ENCODE measurements at regions not wholly inside any gene's neighbourhood (a gene's known extent, or its start where the extent isn't known, plus 50 kb on each side); places are given as distances from the start of the nearest gene placed in this dataset.
"Not testable (repeated sequence)": the region's sequence is repeated elsewhere in the genome, so short reads cannot be mapped to it uniquely, and the experiment has no call there.

DNA sequence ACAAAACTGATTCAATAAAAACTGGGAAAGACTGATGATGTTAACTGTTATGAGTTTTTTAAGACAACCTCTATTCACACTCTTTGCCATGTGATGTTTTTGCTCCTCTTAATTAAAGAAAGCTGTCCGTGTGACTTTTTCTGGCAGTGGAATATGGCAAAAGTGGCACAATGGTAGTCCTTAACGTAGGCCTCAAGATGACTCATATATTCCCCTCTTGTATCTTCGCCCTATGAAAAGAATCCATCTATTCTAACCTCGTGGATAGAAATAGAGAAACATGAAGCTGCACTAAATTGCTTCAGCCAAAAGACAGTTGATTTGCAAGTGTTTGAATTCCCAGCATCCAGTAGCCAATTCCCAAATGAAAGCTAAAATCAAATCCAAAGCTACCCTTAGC is 603.8 kb upstream of the PCDH7 start:
- no peak overlapping the region for H3K4me2 ChIP-seq
- no peak for DNase-seq (ENCODE audit: low spot score)
- H2AFZ ChIP-seq = no peak overlapping the region
- H3K27ac ChIP-seq = no peak overlapping the region
- TF ChIP-seq, protein P1, sequence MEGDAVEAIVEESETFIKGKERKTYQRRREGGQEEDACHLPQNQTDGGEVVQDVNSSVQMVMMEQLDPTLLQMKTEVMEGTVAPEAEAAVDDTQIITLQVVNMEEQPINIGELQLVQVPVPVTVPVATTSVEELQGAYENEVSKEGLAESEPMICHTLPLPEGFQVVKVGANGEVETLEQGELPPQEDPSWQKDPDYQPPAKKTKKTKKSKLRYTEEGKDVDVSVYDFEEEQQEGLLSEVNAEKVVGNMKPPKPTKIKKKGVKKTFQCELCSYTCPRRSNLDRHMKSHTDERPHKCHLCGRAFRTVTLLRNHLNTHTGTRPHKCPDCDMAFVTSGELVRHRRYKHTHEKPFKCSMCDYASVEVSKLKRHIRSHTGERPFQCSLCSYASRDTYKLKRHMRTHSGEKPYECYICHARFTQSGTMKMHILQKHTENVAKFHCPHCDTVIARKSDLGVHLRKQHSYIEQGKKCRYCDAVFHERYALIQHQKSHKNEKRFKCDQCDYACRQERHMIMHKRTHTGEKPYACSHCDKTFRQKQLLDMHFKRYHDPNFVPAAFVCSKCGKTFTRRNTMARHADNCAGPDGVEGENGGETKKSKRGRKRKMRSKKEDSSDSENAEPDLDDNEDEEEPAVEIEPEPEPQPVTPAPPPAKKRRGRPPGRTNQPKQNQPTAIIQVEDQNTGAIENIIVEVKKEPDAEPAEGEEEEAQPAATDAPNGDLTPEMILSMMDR (IDR thresholded peaks at IDR 0.05; ENCODE audit: poor library complexity) = no peak
- TF ChIP-seq EZH2 (IDR thresholded peaks at IDR 0.05; ENCODE audit: borderline replicate concordance) = no peak
- no peak for TF ChIP-seq EZH2phosphoT487 (IDR thresholded peaks at IDR 0.05; ENCODE audit: low read depth, severe bottlenecking, unreplicated experiment)
- no peaks in the 10 kb centered on the region for H3K79me2 ChIP-seq
- no peaks in the 10 kb centered on the region for H3K36me3 ChIP-seq (replicated peaks; ENCODE audit: insufficient read depth, low read depth)
- 84% methylated on average over 4 of the region's 4 CpGs for WGBS (ENCODE audit: low lambda C conversion rate, missing lambda C conversion rate)
- no peaks in the 10 kb centered on the region for H3K9me2 ChIP-seq (replicated peaks; ENCODE audit: insufficient read depth)
- no peaks in the 10 kb centered on the region for H3K27me3 ChIP-seq
- H3K9me3 ChIP-seq (ENCODE audit: low read depth) = no peaks in the 10 kb centered on the region
- no peak overlapping the region for H3K4me3 ChIP-seq
- H4K20me1 ChIP-seq (ENCODE audit: insufficient read depth, poor library complexity, severe bottlenecking) = no peaks in the 10 kb centered on the region
- H3K4me1 ChIP-seq (ENCODE audit: insufficient read depth) = no peaks in the 10 kb centered on the region

DNA sequence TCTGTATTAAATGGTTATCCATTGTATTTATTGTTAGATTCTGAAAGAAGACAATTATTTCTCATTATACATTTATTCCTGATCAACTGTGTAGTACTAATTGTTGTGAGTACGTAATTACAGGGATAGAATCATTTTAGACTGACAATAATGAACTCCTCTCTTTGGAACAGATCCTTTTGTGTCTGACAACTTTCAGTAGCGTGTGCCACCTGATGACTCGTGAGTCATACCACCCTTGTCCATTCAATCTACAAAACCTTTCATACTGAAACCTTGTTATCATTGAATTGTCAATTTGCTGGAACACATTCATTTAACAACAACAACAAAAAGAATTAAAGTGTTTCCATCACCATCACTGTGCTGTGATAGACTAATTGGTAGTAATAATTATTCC is 602.7 kb upstream of the PCDH7 start:
- H3K79me2 ChIP-seq = no peaks in the 10 kb centered on the region
- TF ChIP-seq EZH2 (IDR thresholded peaks at IDR 0.05; ENCODE audit: borderline replicate concordance) (no peak), EZH2phosphoT487 (IDR thresholded peaks at IDR 0.05; ENCODE audit: low read depth, severe bottlenecking, unreplicated experiment) (no peak)
- TF ChIP-seq, protein P1 (IDR thresholded peaks at IDR 0.05; ENCODE audit: poor library complexity) = no peak
- 89% methylated on average over 3 of the region's 3 CpGs for WGBS (ENCODE audit: low lambda C conversion rate, missing lambda C conversion rate)

DNA sequence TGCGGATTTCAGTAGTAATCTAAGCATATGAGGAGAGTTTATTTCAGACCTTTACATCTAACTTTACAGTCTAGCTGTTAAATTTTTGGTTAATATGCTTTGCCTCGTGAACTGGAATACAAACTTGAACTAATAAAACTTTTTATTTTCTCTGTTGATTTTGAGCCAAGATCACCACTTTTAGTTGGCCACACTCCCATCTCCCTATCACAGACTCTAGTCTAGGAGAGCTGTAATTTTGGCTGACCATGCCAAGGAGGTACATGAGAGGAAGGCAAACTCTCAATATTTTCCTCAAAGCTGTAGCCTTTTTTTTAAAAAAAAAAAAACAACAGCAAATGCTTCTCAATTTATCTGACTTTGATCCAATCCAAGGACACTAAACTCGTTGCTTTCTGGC is 597.5 kb upstream of the PCDH7 start:
- Histone ChIP-seq H4K20me1 (ENCODE audit: insufficient read depth, poor library complexity, severe bottlenecking) (no peaks in the 10 kb centered on the region), H3K9me3 (ENCODE audit: low read depth) (no peaks in the 10 kb centered on the region), H3K27ac (no peak overlapping the region), H3K9me2 (replicated peaks; ENCODE audit: insufficient read depth) (no peaks in the 10 kb centered on the region), H3K36me3 (replicated peaks; ENCODE audit: insufficient read depth, low read depth) (no peaks in the 10 kb centered on the region), H3K4me2 (no peak overlapping the region), H3K27me3 (no peaks in the 10 kb centered on the region), H3K79me2 (no peaks in the 10 kb centered on the region), H2AFZ (no peak overlapping the region), H3K4me3 (no peak overlapping the region), H3K4me1 (ENCODE audit: insufficient read depth) (no peaks in the 10 kb centered on the region)
- no peak for DNase-seq (ENCODE audit: low spot score)
- TF ChIP-seq EZH2 (IDR thresholded peaks at IDR 0.05; ENCODE audit: borderline replicate concordance) (no peak), EZH2phosphoT487 (IDR thresholded peaks at IDR 0.05; ENCODE audit: low read depth, severe bottlenecking, unreplicated experiment) (no peak)
- TF ChIP-seq, protein P1 (IDR thresholded peaks at IDR 0.05; ENCODE audit: poor library complexity) = no peak
- 73% methylated on average over 3 of the region's 3 CpGs for WGBS (ENCODE audit: low lambda C conversion rate, missing lambda C conversion rate)

More for the DNA sequence above, 602.7 kb upstream of the PCDH7 start:
- Histone ChIP-seq H4K20me1 (ENCODE audit: insufficient read depth, poor library complexity, severe bottlenecking) (no peaks in the 10 kb centered on the region), H3K4me3 (no peak overlapping the region), H3K9me3 (ENCODE audit: low read depth) (no peaks in the 10 kb centered on the region), H3K4me2 (no peak overlapping the region), H3K36me3 (replicated peaks; ENCODE audit: insufficient read depth, low read depth) (no peaks in the 10 kb centered on the region), H2AFZ (no peak overlapping the region), H3K27me3 (no peaks in the 10 kb centered on the region), H3K4me1 (ENCODE audit: insufficient read depth) (no peaks in the 10 kb centered on the region), H3K27ac (no peak overlapping the region), H3K9me2 (replicated peaks; ENCODE audit: insufficient read depth) (no peaks in the 10 kb centered on the region)
- no peak for DNase-seq (ENCODE audit: low spot score)

DNA sequence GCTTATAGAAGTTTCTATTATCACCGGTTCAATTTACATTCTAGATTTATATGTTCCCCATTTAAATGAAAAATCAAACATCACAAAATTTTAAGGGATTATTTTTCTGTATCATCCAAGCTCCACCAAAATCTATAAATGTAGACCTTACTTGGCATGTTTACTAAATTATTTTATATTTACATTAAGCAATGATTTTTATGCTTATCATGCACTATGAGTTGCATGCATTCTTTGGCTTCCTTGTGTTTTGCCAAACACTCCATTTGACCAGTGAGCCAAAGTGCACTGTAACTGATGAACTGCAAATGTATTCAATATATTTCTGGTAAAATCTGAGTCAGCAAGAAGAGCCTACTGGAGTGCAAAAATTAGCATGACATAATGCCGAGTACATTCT is 595.5 kb upstream of the PCDH7 start:
- H2AFZ ChIP-seq; H3K9me2 ChIP-seq (replicated peaks; ENCODE audit: insufficient read depth); DNase-seq (ENCODE audit: low spot score); H3K36me3 ChIP-seq (replicated peaks; ENCODE audit: insufficient read depth, low read depth); H3K27ac ChIP-seq; H4K20me1 ChIP-seq (ENCODE audit: insufficient read depth, poor library complexity, severe bottlenecking); H3K9me3 ChIP-seq (ENCODE audit: low read depth); H3K4me2 ChIP-seq; H3K4me3 ChIP-seq; H3K4me1 ChIP-seq (ENCODE audit: insufficient read depth); H3K79me2 ChIP-seq; H3K27me3 ChIP-seq: not testable (repeated sequence)
- WGBS (ENCODE audit: low lambda C conversion rate, missing lambda C conversion rate) = 81% methylated on average over 1 of the region's 2 CpGs

Data from hepatocyte (in vitro differentiated cells).